HG03159 (cell line): ENCODE measurements at regions not wholly inside any gene's neighbourhood (a gene's known extent, or its start where the extent isn't known, plus 50 kb on each side); places are given as distances from the start of the nearest gene placed in this dataset.

ENCODE experiments used
- ATAC-seq: cut with Tn5 transposase; IDR thresholded peaks from one replicate; pipeline ENCODE4 v1.9.1; 2021; ENCODE audit warnings: mild to moderate bottlenecking, moderate library complexity; ENCODE audit not compliant: unreplicated experiment

DNA sequence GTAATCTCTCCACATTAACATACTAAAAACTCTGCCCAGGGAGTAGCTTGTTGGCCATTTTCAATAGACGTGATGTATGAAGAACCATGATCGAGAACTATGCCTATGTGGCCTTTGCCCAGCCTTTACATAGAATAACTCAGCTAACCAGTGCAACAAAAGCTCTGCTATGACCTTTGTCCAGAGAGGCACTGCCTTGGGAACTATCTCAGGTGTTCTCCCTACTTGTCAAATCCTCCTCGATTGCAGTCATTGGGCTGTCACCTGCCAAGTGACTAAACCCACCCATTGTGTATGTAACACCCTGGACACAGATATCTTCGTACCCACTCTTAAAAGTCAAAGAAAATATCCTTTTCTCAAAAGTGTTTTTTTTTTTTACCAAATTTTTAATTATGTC lies 610.3 kb upstream of the GALNTL6 start:
- ATAC-seq, result no peak

DNA sequence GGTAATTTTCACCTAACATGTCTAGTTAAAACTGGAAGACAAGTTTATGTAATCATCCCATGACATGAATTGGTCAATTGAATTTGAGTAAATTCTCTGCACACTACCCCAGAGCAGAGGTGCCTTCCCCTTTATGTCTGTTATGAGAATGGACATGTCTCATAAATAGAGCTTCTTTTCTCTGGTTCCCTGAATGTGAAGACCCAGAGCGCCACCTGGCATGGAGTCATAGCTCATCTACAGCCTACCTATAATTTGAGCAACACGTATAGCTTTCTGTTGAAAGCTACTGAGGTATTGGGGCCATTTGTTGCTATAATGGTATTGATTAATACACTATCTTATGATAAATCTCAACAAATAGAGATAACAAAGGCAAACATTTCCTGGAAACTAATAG lies 626.5 kb upstream of the GALNTL6 start:
- no peak for ATAC-seq

DNA sequence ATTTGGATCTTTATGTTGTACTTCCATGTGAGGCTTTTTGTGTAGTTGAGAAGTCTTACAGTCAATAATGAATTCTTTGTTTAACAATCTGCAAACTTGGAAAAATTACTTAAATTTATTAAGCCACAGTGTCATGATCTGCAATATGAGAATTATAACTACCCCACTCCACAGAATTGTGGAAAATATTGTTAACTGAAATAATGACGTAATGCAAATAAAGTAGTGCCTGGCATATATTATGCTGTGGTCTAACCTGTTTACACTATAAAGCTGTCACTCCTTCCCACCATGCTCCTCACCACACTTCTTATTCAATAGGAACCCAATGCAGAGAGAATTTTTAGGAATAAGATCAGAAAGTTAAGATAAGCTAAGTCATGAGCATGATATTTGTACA lies 632.1 kb upstream of the GALNTL6 start:
- ATAC-seq, result no peak

DNA sequence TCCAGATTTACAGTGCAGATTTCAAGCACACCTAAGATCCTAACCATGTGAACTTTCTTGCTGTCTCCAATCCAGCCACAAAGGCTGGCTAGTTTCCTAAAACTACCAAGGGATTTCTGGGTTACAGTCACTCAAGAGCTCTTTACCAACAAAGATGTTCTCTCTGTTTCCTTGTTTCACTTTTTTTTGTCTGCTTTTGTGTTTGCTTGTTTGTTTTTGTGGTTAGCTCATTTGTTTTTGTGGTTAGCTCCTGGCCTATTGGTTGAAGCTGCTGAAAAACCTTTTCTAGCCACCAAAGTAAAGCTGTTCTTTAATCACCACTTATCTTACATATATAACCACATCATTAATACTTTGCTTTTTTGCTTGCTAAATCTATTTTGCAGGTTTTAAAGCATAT lies 642.5 kb upstream of the GALNTL6 start:
- ATAC-seq, result no peak

DNA sequence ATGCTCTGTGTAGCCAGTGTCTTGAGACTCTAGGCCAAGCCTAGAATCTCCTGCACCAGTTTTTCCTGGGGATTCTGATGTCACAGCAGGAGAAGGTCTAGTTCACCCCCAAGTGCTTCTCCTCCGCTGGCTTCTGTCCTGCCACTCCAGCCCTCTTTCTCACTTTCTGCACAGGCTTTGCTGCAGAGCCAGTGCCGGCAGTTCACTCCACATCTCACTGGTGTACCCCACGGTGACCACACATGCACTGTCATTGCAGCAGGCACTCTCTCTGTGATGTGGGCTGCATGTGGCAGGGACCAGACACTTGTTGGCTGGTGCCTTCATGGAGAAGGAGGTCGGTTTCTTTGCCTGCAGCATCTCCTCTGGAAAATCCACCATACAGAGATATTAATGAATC lies 643.8 kb upstream of the GALNTL6 start:
- ATAC-seq, result no peak

DNA sequence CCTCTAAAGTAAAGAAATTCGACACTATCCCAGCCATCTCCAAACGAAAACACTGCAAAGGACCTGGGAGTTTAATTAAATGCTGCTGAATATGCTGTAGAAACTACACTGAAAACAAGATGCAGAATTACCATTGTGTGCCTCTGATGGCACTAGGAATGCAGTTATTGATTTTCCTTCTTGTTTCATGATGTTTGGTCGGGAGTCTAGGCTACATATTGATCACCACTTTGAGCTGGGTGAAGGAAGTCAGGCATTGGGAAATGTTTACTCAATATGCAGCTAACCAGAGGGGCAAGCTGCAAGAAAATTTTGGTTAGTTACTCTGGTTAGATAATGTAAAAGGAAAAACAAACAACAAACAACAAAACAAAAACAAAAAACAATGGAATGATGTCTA lies 650.7 kb upstream of the GALNTL6 start:
- ATAC-seq, result no peak

DNA sequence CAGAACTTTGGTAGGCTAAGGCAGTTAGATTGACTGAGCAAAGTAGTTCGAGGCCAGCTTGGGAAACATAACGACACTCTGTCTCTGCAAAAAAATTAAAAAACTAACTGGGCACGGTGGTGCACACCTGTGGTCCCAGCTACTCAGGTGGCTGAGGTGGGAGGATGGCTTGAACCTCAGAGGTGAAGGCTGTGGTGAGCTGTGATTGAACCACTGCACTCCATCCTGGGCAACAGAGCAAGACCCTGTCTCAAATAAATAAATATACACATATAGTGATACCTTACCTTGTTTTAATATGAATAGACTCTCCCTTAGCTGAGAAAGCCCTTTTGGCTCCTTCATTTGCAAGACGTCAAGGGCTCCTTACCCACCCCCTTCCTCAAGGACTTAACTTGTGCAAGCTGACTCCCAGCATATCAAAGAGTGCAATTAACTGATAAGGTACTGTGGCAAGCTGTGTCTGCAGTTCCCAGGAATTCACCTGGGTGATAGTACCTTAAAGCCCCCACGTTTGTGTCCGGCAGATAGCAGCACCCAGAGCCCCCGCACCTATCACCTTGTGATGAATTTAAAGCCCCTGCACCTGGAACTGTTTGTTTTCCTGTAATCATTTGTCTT lies 655.6 kb upstream of the GALNTL6 start:
- ATAC-seq, result no peak

DNA sequence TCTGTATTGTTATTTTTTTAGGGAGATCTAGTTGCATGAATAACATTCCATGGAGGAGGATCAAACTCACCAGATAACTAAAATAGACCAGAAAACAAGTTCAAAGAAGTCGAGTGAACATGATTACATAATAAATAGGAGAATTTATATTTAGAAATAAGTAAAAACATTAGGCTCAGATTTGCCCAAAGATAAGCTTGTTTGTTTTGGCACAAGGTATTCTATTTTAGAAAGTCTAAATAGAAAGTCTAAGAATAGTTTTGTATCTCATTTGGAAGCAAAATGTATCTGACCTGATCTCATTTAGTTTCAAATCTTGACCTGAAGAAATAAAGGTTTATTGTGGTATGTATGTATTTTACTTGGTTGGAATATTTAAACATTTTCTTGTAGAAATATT lies 670.6 kb upstream of the GALNTL6 start:
- no peak for ATAC-seq

DNA sequence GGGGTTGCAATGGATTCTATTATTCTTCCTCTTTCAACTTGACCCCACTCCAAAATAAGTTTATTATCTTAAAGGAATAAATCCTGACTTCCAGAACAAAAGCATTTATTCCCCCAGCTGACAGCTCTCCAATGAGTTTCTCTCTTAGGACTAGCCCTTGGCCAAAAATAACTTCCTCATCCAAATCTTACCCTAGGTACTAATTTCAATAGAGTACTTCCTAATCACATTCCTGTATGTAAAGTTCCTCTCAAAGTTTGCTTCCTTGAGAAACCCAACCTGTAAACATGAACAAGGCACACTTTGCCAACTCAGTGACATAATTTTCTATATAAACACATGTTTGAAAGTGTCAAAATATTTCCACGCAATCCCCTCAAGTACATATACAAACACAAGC lies 671.2 kb upstream of the GALNTL6 start:
- ATAC-seq, result no peak

DNA sequence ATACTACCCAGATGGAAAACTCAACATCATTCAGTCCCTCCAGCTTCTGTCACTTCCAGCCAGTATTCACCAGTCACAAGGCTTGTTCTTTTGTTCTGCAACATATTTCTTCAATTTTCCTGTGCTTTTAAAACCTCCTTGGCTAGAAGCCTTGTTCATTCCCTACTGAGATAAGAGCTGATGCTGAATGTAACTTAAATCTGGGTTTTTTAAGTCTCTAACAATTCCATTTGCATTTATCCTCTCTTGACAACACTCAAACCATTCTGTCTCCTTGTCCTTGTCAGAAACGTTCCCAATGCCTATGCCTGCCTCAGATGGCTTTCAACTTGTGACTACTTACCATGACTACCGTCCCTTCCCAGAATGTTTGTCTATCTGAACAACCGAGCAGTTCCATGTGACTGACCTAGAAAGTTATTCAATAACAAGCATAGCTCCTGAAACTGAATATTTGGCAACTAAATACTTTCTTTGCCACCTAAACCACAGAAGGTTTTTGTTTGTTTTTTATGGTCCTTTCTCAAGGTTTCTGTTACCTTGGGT lies 682.9 kb upstream of the GALNTL6 start:
- ATAC-seq, result no peak

DNA sequence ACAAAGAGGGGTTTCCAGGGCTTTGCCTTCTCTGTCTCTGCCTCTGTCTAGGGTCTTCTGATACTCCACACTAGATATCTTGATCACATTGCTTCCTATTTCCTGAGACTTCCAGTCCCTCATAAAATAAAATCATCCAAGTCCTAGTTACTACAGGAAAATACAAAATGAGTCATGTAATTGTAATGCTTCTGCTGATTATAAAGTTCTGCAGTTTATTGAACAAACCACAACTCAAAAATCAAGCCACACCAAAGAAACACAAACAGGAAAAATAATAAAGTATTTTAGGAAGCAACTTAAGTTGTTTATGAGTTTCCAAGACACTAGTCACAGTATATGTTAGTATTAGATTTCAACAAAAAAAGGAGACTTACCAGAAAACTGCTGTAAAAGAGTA lies 695.1 kb upstream of the GALNTL6 start:
- ATAC-seq, result no peak

DNA sequence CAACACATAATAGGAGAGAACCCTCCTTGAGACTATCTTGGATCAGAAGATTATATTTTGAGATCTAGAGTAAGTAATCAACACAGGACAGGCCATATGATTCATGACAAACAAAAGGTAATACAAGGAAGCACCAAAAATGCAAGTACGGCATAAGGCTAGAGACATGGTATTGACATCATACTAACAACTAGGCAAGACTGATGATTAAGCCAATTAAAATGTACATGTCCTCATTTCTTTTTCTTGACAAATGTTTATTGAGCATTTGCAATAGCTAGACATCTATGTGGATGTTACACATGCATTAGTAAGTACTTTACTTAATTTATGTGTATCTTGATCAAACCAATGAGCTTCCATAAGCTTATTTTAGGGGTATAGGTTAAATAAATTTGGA lies 695.7 kb upstream of the GALNTL6 start:
- ATAC-seq, result no peak

DNA sequence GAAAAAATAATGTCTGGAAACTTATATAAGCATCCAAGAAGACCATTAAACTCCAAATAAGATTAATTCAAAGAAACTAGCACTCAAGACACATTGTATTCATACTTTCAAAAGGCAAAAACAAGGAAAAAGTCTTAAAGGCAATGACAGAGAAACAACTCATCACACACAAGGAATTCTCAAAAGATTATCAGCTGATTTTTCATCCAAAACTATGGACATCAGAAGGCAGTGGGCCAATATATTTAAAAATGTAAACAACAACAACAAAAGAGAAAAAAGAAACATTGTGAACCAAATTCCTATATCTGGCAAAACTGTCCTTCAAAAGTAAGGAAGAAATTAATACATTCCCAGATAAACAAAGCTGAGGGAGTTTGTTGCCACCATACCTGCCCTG lies 711.4 kb upstream of the GALNTL6 start:
- ATAC-seq, result no peak

DNA sequence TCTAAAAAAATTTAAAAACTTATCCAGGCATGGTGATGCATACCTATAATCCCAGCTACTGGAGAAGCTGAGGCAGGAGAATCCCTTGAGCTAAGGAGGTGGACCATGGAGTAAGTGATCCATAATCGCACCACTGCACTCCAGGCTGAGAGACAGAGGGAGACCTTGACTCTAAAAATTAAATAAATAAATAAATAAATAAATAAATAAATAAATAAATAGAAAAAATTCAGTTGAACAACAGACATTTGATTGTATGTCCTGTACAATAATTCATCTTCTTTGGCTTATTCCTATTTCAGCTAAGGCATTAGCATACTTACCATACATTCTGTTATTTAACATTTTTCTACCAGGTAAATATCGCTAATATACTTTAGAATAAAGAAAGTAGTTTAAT lies 726.1 kb upstream of the GALNTL6 start:
- ATAC-seq, result no peak

DNA sequence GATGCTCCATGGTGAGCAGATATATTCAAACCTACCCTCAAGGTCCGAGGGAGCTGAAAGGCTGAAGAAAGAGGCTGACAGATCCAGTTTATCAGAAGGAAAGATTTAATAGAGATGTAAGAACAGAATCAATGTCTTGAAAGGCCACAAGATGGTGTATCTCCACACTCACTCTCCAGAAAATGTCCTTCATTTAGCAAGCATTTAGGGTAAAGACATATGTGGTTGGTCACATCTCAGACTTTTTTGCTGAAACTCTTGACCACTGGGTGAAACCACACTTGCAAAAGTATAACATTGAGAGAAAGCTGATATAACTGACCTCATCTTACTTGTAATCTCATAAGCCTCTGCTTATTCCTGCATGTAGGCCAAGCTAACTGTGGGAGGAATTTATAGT lies 745.8 kb upstream of the GALNTL6 start:
- ATAC-seq, result no peak

DNA sequence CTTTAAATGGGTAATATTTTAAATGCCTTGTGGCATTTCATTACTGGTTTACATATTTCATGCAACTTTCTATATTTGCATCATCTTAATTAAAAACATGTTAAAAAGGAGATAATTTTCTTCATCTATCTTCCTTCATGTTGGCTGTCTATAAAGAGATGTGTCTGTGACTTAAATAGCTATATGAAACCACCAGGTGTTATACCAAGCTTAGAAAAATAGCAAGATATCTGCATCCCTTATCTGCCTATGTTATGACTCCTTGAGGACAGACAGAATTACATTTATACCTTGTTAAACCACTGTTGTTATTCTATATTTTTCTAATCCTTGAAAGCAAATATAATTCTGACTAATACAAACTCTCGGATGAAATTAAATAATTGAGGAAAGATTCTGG lies 763.8 kb upstream of the GALNTL6 start:
- no peak for ATAC-seq

DNA sequence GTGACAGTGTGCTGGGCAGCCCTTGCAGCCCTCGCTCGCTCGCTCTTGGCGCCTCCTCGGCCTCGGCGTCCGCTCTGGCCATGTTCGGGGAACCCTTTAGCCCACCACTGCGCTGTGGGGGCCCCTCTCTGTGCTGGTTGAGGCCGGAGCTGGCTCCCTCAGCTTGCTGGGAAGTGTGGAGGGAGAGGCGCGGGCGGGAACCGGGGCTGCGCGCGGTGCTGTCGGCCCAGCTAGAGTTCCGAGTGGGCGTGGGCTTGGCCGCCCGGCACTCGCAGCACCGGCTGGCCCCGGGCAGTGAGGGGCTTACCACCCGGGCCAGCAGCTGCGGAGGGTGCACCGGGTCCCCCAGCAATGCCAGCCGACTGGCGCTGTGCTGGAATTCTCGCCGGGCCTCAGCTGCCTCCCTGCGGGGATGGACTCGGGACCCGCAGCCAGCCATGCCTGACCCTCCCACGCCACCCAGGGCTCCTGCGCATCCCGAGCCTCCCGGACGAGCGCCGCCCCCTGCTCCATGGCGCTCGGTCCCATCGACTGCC lies 770.1 kb upstream of the GALNTL6 start:
- ATAC-seq, result no peak

DNA sequence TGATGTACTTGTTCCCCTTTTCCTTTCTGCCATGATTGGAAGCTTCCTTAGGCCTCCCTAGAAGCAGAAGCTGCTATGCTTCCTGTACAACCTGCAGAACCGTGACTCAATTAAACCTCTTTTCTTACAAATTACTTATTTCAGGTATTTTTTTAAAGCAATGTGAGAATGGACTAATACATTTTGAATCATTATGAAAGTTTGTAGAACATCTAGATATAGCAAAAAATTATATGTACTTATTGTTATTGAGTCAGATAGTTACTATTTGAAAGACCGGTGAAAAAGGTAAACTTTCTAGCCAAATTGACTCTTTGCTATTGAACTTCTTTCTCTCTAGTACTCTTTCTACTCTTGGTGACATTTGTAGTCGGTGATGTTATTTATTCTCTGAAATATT lies 777.3 kb upstream of the GALNTL6 start:
- no peak for ATAC-seq

DNA sequence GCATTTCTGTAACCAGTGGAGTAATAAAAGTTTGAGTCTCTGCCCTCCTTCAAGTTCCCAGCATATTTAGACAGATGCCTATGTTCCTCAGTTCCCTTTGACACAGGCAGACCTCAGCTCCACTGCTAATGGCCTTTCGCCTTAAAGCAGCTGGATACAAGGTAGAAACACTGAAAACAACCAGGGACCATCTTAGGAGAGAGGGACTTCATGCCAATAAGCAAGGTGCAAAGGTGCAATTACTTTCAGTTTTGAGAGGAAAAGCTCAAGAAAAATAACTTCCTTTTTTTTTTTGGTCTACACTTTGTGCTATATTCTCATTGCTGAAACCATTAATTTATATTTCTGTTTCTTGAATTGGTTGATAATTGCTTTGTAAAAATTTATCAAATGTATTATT lies 781.9 kb upstream of the GALNTL6 start:
- ATAC-seq, result no peak

DNA sequence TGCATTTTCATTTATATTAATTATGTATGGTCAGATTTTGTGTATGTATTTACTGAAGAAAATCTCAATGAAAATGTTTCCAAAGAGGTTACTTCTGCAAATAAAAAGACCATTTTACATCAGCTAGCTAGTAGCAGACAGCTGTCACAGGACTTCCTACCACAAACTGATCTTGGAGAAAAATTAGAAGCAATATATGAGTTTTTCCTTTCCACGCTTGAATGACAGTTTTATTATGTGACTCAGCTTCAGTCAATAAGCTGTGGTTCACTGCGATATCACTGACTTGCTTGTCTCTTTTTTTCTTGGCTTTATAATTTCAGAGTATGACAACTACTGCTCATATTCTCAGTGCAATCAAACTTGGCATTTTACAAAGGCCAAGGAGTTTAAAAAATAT lies 787.4 kb upstream of the GALNTL6 start:
- ATAC-seq, result no peak

DNA sequence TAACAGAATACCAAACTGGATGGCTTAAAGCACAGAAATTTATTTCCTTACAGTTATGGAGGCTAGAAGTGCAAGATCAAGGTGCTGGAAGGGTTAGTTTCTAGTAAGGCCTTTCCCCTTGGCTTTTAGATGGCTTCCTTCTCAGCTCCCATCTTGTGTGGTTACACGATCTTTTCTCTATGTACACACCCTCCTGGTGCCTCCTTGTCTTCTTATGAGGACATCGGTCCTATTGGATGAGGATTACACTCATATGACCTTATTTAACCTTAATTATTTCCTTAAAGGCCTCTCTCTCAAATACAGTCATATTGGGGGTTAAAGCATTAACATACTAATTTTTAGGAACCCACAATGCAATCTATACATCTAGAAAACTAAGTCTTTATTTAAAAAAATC lies 787.9 kb upstream of the GALNTL6 start:
- ATAC-seq, result no peak

DNA sequence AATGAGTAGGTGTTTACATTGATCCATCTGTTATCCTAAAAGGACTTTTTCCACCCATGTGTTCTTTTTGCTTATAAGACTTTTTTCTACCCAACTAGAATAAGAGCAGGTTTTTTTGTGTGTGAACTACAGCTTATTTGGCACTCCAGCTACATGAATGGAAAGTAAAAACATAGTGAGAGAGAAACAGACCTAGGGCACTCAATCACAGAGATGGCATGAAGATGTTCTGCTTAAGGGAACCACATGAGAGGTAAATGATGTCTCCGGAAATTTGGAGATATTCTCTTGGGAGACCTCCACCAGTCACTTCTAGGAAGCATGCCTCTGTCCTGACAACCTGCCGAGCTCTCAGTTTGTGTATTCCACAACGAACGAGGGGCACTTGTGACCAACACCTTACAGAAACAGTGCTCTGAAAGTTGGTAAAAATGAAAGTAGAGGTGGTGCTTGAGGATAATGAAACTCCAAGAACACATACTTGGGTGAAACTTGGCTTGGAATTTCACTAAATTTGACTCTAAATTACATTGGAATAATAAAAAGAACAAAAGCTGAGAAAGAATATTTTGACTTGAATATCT lies 788.4 kb upstream of the GALNTL6 start:
- no peak for ATAC-seq

DNA sequence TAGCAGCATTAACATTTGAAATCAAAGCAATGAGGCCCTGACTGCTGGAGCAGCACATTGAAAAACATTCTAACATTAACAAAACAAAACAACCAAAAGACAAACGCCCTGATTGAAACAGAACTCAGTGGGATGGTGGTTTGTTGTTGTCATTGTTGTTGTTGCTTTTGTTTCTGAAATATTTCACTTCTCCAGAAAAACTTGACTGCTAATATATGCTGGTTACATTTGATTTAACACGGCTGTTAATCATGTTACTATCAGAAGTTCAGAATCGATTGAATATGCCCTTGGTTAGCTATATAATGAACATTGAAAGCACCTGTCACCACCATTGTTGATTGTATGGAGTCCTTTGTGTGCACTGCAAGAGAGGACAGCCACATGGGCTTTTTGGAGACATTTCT lies 790.4 kb upstream of the GALNTL6 start:
- ATAC-seq, result no peak
